ENCODE measurements at regions not wholly inside any gene's neighbourhood (a gene's known extent, or its start where the extent isn't known, plus 50 kb on each side); places are given as distances from the start of the nearest gene placed in this dataset.

GRCh38 chr5:8114597-8115266 is 245.8 kb downstream of the MTRR start:
- intact Hi-C loops (cut with micrococcal nuclease; ENCODE audit: unreplicated experiment): no loop called here
- 1% methylated on average over 3 of the region's 3 CpGs for WGBS (ENCODE audit: low lambda C conversion rate)
- Histone ChIP-seq H3K4me3 (replicated peaks in 1 of 3; ENCODE audit: insufficient read depth in 1 of 3, low read depth in 2 of 3, low read length in 3 of 3) (no peak overlapping the region), H3K4me1 (ENCODE audit: insufficient read depth, low read length) (no peaks in the 10 kb centered on the region), H3K27ac (ENCODE audit: extremely low read length, insufficient read depth, low read length) (no peak overlapping the region), H3K4me2 (ENCODE audit: low read depth, low read length) (no peak overlapping the region), H2AFZ (ENCODE audit: low read length) (no peak overlapping the region), H3K36me3 (replicated peaks in 1 of 2; ENCODE audit: control insufficient read depth in 1 of 2, insufficient read depth in 2 of 2, low read length in 2 of 2) (no peaks in the 10 kb centered on the region), H3K27me3 (ENCODE audit: control insufficient read depth in 1 of 2, insufficient read depth in 2 of 2, low read length in 2 of 2) (no peaks in the 10 kb centered on the region), H3K9ac (ENCODE audit: insufficient read depth, low read depth, low read length) (no peak overlapping the region), H3K79me2 (ENCODE audit: insufficient read depth, low read length) (no peaks in the 10 kb centered on the region), H4K20me1 (ENCODE audit: insufficient read depth, low read length) (no peaks in the 10 kb centered on the region), H3K9me3 (ENCODE audit: low read length) (0 out of 2 replicates have a peak, but pooled peaks cover 2% of the 10 kb centered on the region)
- peak; percentile 56; the same call in 2 of the 3 replicates for ATAC-seq
- TF ChIP-seq ZNF180 (CRISPR knock-in tag; IDR thresholded peaks at IDR 0.05; ENCODE audit: borderline replicate concordance, low read depth): no peak
- TF ChIP-seq, protein P1, sequence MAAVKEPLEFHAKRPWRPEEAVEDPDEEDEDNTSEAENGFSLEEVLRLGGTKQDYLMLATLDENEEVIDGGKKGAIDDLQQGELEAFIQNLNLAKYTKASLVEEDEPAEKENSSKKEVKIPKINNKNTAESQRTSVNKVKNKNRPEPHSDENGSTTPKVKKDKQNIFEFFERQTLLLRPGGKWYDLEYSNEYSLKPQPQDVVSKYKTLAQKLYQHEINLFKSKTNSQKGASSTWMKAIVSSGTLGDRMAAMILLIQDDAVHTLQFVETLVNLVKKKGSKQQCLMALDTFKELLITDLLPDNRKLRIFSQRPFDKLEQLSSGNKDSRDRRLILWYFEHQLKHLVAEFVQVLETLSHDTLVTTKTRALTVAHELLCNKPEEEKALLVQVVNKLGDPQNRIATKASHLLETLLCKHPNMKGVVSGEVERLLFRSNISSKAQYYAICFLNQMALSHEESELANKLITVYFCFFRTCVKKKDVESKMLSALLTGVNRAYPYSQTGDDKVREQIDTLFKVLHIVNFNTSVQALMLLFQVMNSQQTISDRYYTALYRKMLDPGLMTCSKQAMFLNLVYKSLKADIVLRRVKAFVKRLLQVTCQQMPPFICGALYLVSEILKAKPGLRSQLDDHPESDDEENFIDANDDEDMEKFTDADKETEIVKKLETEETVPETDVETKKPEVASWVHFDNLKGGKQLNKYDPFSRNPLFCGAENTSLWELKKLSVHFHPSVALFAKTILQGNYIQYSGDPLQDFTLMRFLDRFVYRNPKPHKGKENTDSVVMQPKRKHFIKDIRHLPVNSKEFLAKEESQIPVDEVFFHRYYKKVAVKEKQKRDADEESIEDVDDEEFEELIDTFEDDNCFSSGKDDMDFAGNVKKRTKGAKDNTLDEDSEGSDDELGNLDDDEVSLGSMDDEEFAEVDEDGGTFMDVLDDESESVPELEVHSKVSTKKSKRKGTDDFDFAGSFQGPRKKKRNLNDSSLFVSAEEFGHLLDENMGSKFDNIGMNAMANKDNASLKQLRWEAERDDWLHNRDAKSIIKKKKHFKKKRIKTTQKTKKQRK (IDR thresholded peaks at IDR 0.05; ENCODE audit: low read length): no peak
- TF ChIP-seq, protein P2, sequence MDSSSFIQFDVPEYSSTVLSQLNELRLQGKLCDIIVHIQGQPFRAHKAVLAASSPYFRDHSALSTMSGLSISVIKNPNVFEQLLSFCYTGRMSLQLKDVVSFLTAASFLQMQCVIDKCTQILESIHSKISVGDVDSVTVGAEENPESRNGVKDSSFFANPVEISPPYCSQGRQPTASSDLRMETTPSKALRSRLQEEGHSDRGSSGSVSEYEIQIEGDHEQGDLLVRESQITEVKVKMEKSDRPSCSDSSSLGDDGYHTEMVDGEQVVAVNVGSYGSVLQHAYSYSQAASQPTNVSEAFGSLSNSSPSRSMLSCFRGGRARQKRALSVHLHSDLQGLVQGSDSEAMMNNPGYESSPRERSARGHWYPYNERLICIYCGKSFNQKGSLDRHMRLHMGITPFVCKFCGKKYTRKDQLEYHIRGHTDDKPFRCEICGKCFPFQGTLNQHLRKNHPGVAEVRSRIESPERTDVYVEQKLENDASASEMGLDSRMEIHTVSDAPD (CRISPR knock-in tag; IDR thresholded peaks at IDR 0.05): no peak
- ChIA-PET POLR2A (no interaction called here), CTCF (ENCODE audit: low intra/inter-chr PET ratio, low total read pairs) (no interaction called here)
- DNase-seq (ENCODE audit: low spot score): no peak
- BruUV-seq (replicated peaks): no TSS peak
- in situ Hi-C loops (cut with HindIII; ENCODE audit: extremely low pct_ligation_motif_present, low pct_unique_long_range_greater_than_20kb): no loop called here
- no peak for FAIRE-seq
